ENCODE measurements at regions not wholly inside any gene's neighbourhood (a gene's known extent, or its start where the extent isn't known, plus 50 kb on each side); places are given as distances from the start of the nearest gene placed in this dataset.
A peak's percentile ranks its signal among the peaks of the same experiment; 100 is the strongest.
"Not testable (repeated sequence)": the region's sequence is repeated elsewhere in the genome, so short reads cannot be mapped to it uniquely, and the experiment has no call there.

- Mint-ChIP-seq H3K27me3 (no peaks in the 10 kb centered on the region), H3K27ac (ENCODE audit: low read depth) (no peak overlapping the region), H3K9me3 (no peaks in the 10 kb centered on the region), H3K4me1 (peaks cover 6% of the 10 kb centered on the region), H3K36me3 (ENCODE audit: insufficient read depth) (no peaks in the 10 kb centered on the region), H3K4me3 (no peak overlapping the region)
- DNase-seq (ENCODE audit: low spot score in 2 of 2): peak; percentile 28 to 32
- ATAC-seq (replicated peaks; ENCODE audit: extremely low read depth, poor library complexity, severe bottlenecking): peak; percentile 52
Measured at GRCh38 chr6:154928325-154928922, 66.7 kb upstream of the TIAM2 start.

- H3K9me3 Mint-ChIP-seq: no peaks in the 10 kb centered on the region
- no peak overlapping the region for H3K27ac Mint-ChIP-seq (ENCODE audit: low read depth)
- ATAC-seq (replicated peaks; ENCODE audit: extremely low read depth, poor library complexity, severe bottlenecking): no peak
Measured at GRCh38 chr6:154930451-154930851, 64.7 kb upstream of the TIAM2 start.

GRCh38 chr6:154931711-154932424 is 63.2 kb upstream of the TIAM2 start:
- peaks cover 6% of the 10 kb centered on the region for H3K4me1 Mint-ChIP-seq

More at GRCh38 chr6:154930451-154930851, 64.7 kb upstream of the TIAM2 start:
- no peak for DNase-seq (ENCODE audit: low spot score in 2 of 2)
- H3K4me1 Mint-ChIP-seq: peaks cover 6% of the 10 kb centered on the region
- H3K36me3 Mint-ChIP-seq (ENCODE audit: insufficient read depth): no peaks in the 10 kb centered on the region
- H3K4me3 Mint-ChIP-seq: no peak overlapping the region
- no peaks in the 10 kb centered on the region for H3K27me3 Mint-ChIP-seq

GRCh38 chr6:154932515-154933027 is 62.5 kb upstream of the TIAM2 start:
- Mint-ChIP-seq H3K36me3 (ENCODE audit: insufficient read depth) (no peaks in the 10 kb centered on the region), H3K4me3 (no peak overlapping the region), H3K9me3 (no peaks in the 10 kb centered on the region), H3K27ac (ENCODE audit: low read depth) (no peak overlapping the region), H3K4me1 (peaks cover 6% of the 10 kb centered on the region), H3K27me3 (no peaks in the 10 kb centered on the region)
- DNase-seq (ENCODE audit: low spot score in 2 of 2) (no peak), ATAC-seq (replicated peaks; ENCODE audit: extremely low read depth, poor library complexity, severe bottlenecking) (no peak)

More at GRCh38 chr6:154931711-154932424, 63.2 kb upstream of the TIAM2 start:
- no peaks in the 10 kb centered on the region for H3K36me3 Mint-ChIP-seq (ENCODE audit: insufficient read depth)
- H3K27ac Mint-ChIP-seq (ENCODE audit: low read depth): no peak overlapping the region
- DNase-seq (ENCODE audit: low spot score in 2 of 2) (no peak), ATAC-seq (replicated peaks; ENCODE audit: extremely low read depth, poor library complexity, severe bottlenecking) (no peak)
- H3K4me3 Mint-ChIP-seq: no peak overlapping the region
- H3K27me3 Mint-ChIP-seq: no peaks in the 10 kb centered on the region
- H3K9me3 Mint-ChIP-seq: no peaks in the 10 kb centered on the region

- Mint-ChIP-seq H3K36me3 (ENCODE audit: insufficient read depth) (no peaks in the 10 kb centered on the region), H3K9me3 (no peaks in the 10 kb centered on the region), H3K4me1 (peaks cover 4% of the 10 kb centered on the region), H3K27me3 (no peaks in the 10 kb centered on the region), H3K27ac (ENCODE audit: low read depth) (no peak overlapping the region), H3K4me3 (no peak overlapping the region)
- ATAC-seq (replicated peaks; ENCODE audit: extremely low read depth, poor library complexity, severe bottlenecking): no peak
- DNase-seq (ENCODE audit: low spot score in 2 of 2): no peak
Measured at GRCh38 chr6:154933181-154933827, 61.8 kb upstream of the TIAM2 start.

- no peak for ATAC-seq (replicated peaks; ENCODE audit: extremely low read depth, poor library complexity, severe bottlenecking)
- Mint-ChIP-seq H3K27ac (ENCODE audit: low read depth) (no peak overlapping the region), H3K9me3 (no peaks in the 10 kb centered on the region), H3K4me3 (no peak overlapping the region), H3K27me3 (no peaks in the 10 kb centered on the region), H3K4me1 (peaks cover 6% of the 10 kb centered on the region), H3K36me3 (ENCODE audit: insufficient read depth) (peaks cover 2% of the 10 kb centered on the region)
- DNase-seq (ENCODE audit: low spot score in 2 of 2): no peak
Measured at GRCh38 chr6:154937306-154938220, 57.6 kb upstream of the TIAM2 start.

GRCh38 chr6:154938221-154938580 is 56.9 kb upstream of the TIAM2 start:
- Mint-ChIP-seq H3K27ac (ENCODE audit: low read depth) (no peak overlapping the region), H3K27me3 (no peaks in the 10 kb centered on the region), H3K9me3 (no peaks in the 10 kb centered on the region), H3K36me3 (ENCODE audit: insufficient read depth) (peaks cover 2% of the 10 kb centered on the region), H3K4me3 (no peak overlapping the region), H3K4me1 (peaks cover 6% of the 10 kb centered on the region)
- ATAC-seq (replicated peaks; ENCODE audit: extremely low read depth, poor library complexity, severe bottlenecking) (no peak), DNase-seq (ENCODE audit: low spot score in 2 of 2) (no peak)

- H3K27me3 Mint-ChIP-seq; H3K4me3 Mint-ChIP-seq; H3K36me3 Mint-ChIP-seq (ENCODE audit: insufficient read depth); ATAC-seq (replicated peaks; ENCODE audit: extremely low read depth, poor library complexity, severe bottlenecking); H3K9me3 Mint-ChIP-seq; DNase-seq (ENCODE audit: low spot score in 2 of 2); H3K27ac Mint-ChIP-seq (ENCODE audit: low read depth); H3K4me1 Mint-ChIP-seq: not testable (repeated sequence)
Measured at GRCh38 chr6:154938727-154939285, 56.3 kb upstream of the TIAM2 start.

- H3K4me1 Mint-ChIP-seq: peaks cover 6% of the 10 kb centered on the region
- no peak overlapping the region for H3K27ac Mint-ChIP-seq (ENCODE audit: low read depth)
- DNase-seq (ENCODE audit: low spot score in 2 of 2) (no peak), ATAC-seq (replicated peaks; ENCODE audit: extremely low read depth, poor library complexity, severe bottlenecking) (no peak)
- H3K4me3 Mint-ChIP-seq: no peak overlapping the region
- H3K27me3 Mint-ChIP-seq: no peaks in the 10 kb centered on the region
- H3K9me3 Mint-ChIP-seq: peaks cover 6% of the 10 kb centered on the region
- H3K36me3 Mint-ChIP-seq (ENCODE audit: insufficient read depth): peaks cover 2% of the 10 kb centered on the region
Measured at GRCh38 chr6:154942770-154943169, 52.3 kb upstream of the TIAM2 start.

GRCh38 chr6:154945271-154945890 is 49.7 kb upstream of the TIAM2 start:
- Mint-ChIP-seq H3K4me1 (peaks cover 21% of the 10 kb centered on the region), H3K4me3 (no peak overlapping the region), H3K27me3 (no peaks in the 10 kb centered on the region), H3K36me3 (ENCODE audit: insufficient read depth) (peaks cover 2% of the 10 kb centered on the region), H3K27ac (ENCODE audit: low read depth) (no peak overlapping the region), H3K9me3 (peaks cover 6% of the 10 kb centered on the region)
- ATAC-seq (replicated peaks; ENCODE audit: extremely low read depth, poor library complexity, severe bottlenecking) (no peak), DNase-seq (ENCODE audit: low spot score in 2 of 2) (no peak)
